ENCODE measurements at regions not wholly inside any gene's neighbourhood (a gene's known extent, or its start where the extent isn't known, plus 50 kb on each side); places are given as distances from the start of the nearest gene placed in this dataset.
"Not testable (repeated sequence)": the region's sequence is repeated elsewhere in the genome, so short reads cannot be mapped to it uniquely, and the experiment has no call there.

- no peak for DNase-seq (ENCODE audit: low spot score)
- no peak for ATAC-seq (ENCODE audit: low FRiP score)
- TF ChIP-seq, protein P1, sequence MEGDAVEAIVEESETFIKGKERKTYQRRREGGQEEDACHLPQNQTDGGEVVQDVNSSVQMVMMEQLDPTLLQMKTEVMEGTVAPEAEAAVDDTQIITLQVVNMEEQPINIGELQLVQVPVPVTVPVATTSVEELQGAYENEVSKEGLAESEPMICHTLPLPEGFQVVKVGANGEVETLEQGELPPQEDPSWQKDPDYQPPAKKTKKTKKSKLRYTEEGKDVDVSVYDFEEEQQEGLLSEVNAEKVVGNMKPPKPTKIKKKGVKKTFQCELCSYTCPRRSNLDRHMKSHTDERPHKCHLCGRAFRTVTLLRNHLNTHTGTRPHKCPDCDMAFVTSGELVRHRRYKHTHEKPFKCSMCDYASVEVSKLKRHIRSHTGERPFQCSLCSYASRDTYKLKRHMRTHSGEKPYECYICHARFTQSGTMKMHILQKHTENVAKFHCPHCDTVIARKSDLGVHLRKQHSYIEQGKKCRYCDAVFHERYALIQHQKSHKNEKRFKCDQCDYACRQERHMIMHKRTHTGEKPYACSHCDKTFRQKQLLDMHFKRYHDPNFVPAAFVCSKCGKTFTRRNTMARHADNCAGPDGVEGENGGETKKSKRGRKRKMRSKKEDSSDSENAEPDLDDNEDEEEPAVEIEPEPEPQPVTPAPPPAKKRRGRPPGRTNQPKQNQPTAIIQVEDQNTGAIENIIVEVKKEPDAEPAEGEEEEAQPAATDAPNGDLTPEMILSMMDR (IDR thresholded peaks at IDR 0.05), result no peak
Observed at GRCh38 chr5:161002571-161003074, 150.6 kb upstream of the ATP10B start.

DNA sequence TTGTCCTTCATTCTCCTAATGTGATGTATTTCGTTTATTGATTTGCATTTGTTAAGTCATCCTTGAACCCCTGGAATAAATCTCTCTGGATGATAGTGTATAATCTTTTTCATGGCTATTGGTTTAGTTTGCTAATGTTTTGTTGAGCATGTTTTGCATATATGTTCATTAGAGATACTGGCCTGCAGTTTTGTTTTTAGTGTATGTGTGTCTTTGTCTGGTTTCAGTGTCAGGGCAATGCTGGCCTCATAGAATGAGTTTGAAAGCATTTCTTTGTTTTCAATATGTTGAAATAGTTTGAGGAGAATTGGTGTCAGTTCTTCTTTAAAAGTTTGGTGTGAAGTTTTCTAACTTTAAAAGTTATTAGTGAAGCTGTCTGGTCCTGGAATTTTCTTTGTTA, 149.6 kb upstream of the ATP10B start:
- no peak for DNase-seq (ENCODE audit: low spot score)
- ATAC-seq (ENCODE audit: low FRiP score), result no peak
- TF ChIP-seq, protein P1 (IDR thresholded peaks at IDR 0.05), result no peak

DNA sequence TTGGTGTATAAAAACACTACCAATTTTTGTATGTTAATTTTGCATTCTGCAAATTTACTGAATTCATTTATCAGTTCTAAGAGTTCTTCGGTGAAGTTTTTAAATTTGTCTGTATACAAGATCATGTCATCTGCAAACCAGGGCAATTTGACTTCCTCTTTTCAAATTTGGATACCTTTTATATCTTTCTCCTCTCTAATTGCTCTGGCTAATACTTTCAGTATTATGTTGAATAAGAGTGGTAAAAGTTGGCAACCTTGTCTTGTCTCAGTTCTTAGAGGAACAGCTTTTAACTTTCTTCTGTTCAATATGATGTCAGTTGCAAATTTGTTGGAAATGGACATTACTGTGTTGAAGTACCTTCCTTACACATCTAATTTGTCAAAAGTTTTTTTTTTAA, 149.1 kb upstream of the ATP10B start:
- ATAC-seq (ENCODE audit: low FRiP score); DNase-seq (ENCODE audit: low spot score): not testable (repeated sequence)

- TF ChIP-seq, protein P1 (IDR thresholded peaks at IDR 0.05), result no peak
- DNase-seq (ENCODE audit: low spot score), result no peak
- ATAC-seq (ENCODE audit: low FRiP score), result no peak
Observed at GRCh38 chr5:160991205-160991604, 139.2 kb upstream of the ATP10B start.

DNA sequence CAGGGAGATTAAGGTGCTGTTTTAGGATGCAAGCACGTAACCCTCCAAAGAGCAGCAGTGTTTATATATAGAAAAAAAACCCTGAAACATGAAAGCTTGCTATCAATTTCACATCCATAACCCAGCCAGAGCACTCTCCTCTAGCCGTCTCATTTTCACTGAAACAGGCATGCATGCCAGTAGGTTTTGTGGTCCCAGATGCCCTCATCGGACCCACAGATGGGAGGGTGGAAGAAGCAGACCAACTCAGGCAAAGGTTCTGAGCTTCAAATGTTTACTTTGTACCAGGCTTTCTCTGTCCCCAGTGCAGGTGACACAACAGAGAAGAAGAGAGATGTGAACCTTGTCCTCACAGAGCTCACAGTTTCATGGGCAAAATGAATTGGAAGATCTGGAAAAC, 127.4 kb upstream of the ATP10B start:
- no peak for DNase-seq (ENCODE audit: low spot score)
- no peak for ATAC-seq (ENCODE audit: low FRiP score)

DNA sequence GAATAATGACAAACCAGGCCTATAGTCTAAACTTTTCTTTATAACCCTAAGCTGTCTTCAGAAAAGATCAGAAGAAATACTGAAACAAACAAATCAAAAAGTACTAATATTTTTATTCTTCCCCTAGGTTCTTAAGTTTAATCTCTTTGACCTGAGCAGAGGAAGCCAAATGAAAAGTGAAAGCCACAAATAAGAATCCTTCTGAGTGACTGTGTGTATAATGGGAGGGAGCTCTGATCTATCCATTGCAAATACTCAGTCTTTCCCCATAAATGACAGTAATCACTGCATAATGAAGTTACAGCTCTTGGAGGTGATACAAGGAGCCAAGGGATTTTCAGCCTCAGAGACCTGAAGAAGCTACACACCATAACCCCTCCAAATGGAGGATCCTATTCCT, 126.9 kb upstream of the ATP10B start:
- ATAC-seq (ENCODE audit: low FRiP score), result no peak
- TF ChIP-seq, protein P1 (IDR thresholded peaks at IDR 0.05), result no peak
- no peak for DNase-seq (ENCODE audit: low spot score)

More for the DNA sequence above, 127.4 kb upstream of the ATP10B start:
- TF ChIP-seq, protein P1 (IDR thresholded peaks at IDR 0.05), result no peak

- ATAC-seq (ENCODE audit: low FRiP score), result no peak
- TF ChIP-seq, protein P1 (IDR thresholded peaks at IDR 0.05), result no peak
- no peak for DNase-seq (ENCODE audit: low spot score)
Observed at GRCh38 chr5:160976181-160976580, 124.2 kb upstream of the ATP10B start.
